ENCODE measurements at regions not wholly inside any gene's neighbourhood (a gene's known extent, or its start where the extent isn't known, plus 50 kb on each side); places are given as distances from the start of the nearest gene placed in this dataset.

DNA sequence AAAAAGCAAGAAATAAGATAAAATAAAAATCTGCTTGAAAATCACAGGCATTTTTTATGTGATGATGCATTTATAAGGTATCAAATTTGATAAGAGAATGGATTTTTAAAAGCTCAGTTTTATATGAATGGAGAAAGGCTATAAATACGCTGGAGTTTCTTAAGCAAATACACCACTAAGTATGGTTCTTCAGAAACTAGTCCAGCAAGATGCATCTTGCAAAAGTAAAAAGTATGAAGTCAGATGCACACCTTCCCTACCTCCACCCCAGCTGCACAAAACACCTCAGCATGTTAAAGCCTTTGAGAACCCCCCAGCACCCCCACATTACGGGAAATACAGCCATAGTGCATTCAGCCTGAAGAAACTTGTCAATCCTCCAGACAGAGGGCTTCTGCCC is 143.1 kb upstream of the PROX1 start:
- Histone ChIP-seq H3K4me3 (ENCODE audit: low read depth, low read length, poor library complexity, severe bottlenecking) (no peak overlapping the region), H3K27ac (ENCODE audit: low read depth, low read length, poor library complexity, severe bottlenecking) (no peak overlapping the region), H2AFZ (ENCODE audit: low read length) (no peak overlapping the region), H3K9me3 (ENCODE audit: low read length) (no peaks in the 10 kb centered on the region), H4K20me1 (ENCODE audit: insufficient read depth, low read length) (no peaks in the 10 kb centered on the region), H3K9me2 (ENCODE audit: insufficient read depth, low read length) (no peaks in the 10 kb centered on the region), H3K4me2 (ENCODE audit: low read length) (no peak overlapping the region), H3K79me2 (ENCODE audit: insufficient read depth, low read depth, low read length) (no peaks in the 10 kb centered on the region), H3K4me1 (ENCODE audit: insufficient read depth, low read length, poor library complexity, severe bottlenecking) (no peaks in the 10 kb centered on the region), H3K36me3 (ENCODE audit: insufficient read depth, low read length) (no peaks in the 10 kb centered on the region)
- ChIA-PET CTCF (ENCODE audit: unreplicated experiment) (interaction anchor here (0.6 kb wide), 1 partner anchor 473 kb away, joined by 11 read pairs; no protein-coding TSS in a partner anchor), POLR2A (no interaction called here)
- TF ChIP-seq EZH2phosphoT487 (IDR thresholded peaks at IDR 0.05; ENCODE audit: borderline replicate concordance, low read depth, low read length), result no peak
- TF ChIP-seq, protein P1, sequence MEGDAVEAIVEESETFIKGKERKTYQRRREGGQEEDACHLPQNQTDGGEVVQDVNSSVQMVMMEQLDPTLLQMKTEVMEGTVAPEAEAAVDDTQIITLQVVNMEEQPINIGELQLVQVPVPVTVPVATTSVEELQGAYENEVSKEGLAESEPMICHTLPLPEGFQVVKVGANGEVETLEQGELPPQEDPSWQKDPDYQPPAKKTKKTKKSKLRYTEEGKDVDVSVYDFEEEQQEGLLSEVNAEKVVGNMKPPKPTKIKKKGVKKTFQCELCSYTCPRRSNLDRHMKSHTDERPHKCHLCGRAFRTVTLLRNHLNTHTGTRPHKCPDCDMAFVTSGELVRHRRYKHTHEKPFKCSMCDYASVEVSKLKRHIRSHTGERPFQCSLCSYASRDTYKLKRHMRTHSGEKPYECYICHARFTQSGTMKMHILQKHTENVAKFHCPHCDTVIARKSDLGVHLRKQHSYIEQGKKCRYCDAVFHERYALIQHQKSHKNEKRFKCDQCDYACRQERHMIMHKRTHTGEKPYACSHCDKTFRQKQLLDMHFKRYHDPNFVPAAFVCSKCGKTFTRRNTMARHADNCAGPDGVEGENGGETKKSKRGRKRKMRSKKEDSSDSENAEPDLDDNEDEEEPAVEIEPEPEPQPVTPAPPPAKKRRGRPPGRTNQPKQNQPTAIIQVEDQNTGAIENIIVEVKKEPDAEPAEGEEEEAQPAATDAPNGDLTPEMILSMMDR (conservative IDR thresholded peaks at IDR 0.05; ENCODE audit: low read length), result no peak
- intact Hi-C loops (cut with micrococcal nuclease; ENCODE audit: unreplicated experiment), result no loop called here
- DNase-seq (ENCODE audit: low spot score), result no peak
- no TSS peak for BruUV-seq (replicated peaks)

GRCh38 chr1:213852107-213852506 is 135.7 kb upstream of the PROX1 start:
- H3K9me2 ChIP-seq (ENCODE audit: insufficient read depth, low read length), result no peaks in the 10 kb centered on the region
- no TSS peak for BruUV-seq (replicated peaks)
- CTCF ChIA-PET (ENCODE audit: unreplicated experiment), result no interaction called here
- H3K27ac ChIP-seq (ENCODE audit: low read depth, low read length, poor library complexity, severe bottlenecking), result no peak overlapping the region
- H3K4me3 ChIP-seq (ENCODE audit: low read depth, low read length, poor library complexity, severe bottlenecking), result no peak overlapping the region
- H3K36me3 ChIP-seq (ENCODE audit: insufficient read depth, low read length), result no peaks in the 10 kb centered on the region
- no peak for TF ChIP-seq EZH2phosphoT487 (IDR thresholded peaks at IDR 0.05; ENCODE audit: borderline replicate concordance, low read depth, low read length)
- TF ChIP-seq, protein P1 (conservative IDR thresholded peaks at IDR 0.05; ENCODE audit: low read length), result no peak
- no peak overlapping the region for H2AFZ ChIP-seq (ENCODE audit: low read length)
- POLR2A ChIA-PET, result no interaction called here
- H3K79me2 ChIP-seq (ENCODE audit: insufficient read depth, low read depth, low read length), result no peaks in the 10 kb centered on the region
- intact Hi-C loops (cut with micrococcal nuclease; ENCODE audit: unreplicated experiment), result no loop called here
- DNase-seq (ENCODE audit: low spot score), result no peak
- no peaks in the 10 kb centered on the region for H4K20me1 ChIP-seq (ENCODE audit: insufficient read depth, low read length)
- H3K9me3 ChIP-seq (ENCODE audit: low read length), result no peaks in the 10 kb centered on the region
- no peak overlapping the region for H3K4me2 ChIP-seq (ENCODE audit: low read length)
- no peaks in the 10 kb centered on the region for H3K4me1 ChIP-seq (ENCODE audit: insufficient read depth, low read length, poor library complexity, severe bottlenecking)

DNA sequence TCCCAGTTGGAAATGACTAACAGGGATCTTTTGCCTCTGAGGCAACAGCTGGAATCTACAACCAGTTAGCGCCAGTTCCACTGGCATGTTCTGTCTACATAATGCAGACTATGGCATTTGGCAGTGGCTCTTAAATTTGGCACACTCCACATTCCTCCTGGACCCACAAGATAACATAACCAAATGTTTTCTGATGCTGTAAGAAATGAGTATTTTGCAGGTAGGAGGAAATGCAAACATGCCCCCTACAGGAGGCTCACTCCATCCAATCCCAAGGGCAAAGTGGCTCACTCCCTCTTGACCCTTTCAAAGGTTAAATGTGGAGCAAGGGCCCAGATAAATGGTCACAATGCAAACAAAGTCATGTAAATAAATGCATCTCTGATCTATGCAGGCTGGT is 129.2 kb upstream of the PROX1 start:
- no peak overlapping the region for H3K27ac ChIP-seq (ENCODE audit: low read depth, low read length, poor library complexity, severe bottlenecking)
- intact Hi-C loops (cut with micrococcal nuclease; ENCODE audit: unreplicated experiment), result no loop called here
- no peaks in the 10 kb centered on the region for H3K36me3 ChIP-seq (ENCODE audit: insufficient read depth, low read length)
- no peak overlapping the region for H3K4me2 ChIP-seq (ENCODE audit: low read length)
- H4K20me1 ChIP-seq (ENCODE audit: insufficient read depth, low read length), result no peaks in the 10 kb centered on the region
- no peaks in the 10 kb centered on the region for H3K4me1 ChIP-seq (ENCODE audit: insufficient read depth, low read length, poor library complexity, severe bottlenecking)
- no peaks in the 10 kb centered on the region for H3K9me2 ChIP-seq (ENCODE audit: insufficient read depth, low read length)
- H3K9me3 ChIP-seq (ENCODE audit: low read length), result no peaks in the 10 kb centered on the region
- no peak overlapping the region for H3K4me3 ChIP-seq (ENCODE audit: low read depth, low read length, poor library complexity, severe bottlenecking)
- no TSS peak for BruUV-seq (replicated peaks)
- TF ChIP-seq, protein P1 (conservative IDR thresholded peaks at IDR 0.05; ENCODE audit: low read length), result no peak
- no peak for TF ChIP-seq EZH2phosphoT487 (IDR thresholded peaks at IDR 0.05; ENCODE audit: borderline replicate concordance, low read depth, low read length)
- H3K79me2 ChIP-seq (ENCODE audit: insufficient read depth, low read depth, low read length), result no peaks in the 10 kb centered on the region
- no peak overlapping the region for H2AFZ ChIP-seq (ENCODE audit: low read length)
- ChIA-PET POLR2A (interaction anchor here (0.6 kb wide), 2 partner anchors 39 to 467 kb away, joined by 3 to 4 read pairs; no protein-coding TSS in a partner anchor), CTCF (ENCODE audit: unreplicated experiment) (no interaction called here)
- no peak for DNase-seq (ENCODE audit: low spot score)
